ENCODE measurements at regions not wholly inside any gene's neighbourhood (a gene's known extent, or its start where the extent isn't known, plus 50 kb on each side); places are given as distances from the start of the nearest gene placed in this dataset.

DNA sequence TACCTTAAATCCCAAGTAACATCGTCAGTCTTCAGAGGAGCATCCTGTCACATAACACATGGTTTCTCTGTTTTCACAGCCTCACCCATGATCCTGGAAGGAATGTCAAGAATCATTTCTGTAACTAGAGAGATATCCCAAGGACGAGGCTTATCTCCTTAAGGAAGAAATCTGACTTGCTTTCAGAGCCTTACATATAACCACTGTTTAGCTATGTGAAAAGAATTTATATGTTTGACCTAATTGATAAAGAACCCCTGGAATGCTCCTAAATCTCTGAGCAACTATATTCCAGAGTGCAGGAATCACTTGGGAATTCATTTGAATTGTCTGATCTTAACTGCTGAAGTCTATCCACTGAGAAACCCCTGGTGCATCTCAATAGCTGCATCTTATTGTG is 243.1 kb downstream of the ALDH8A1 start:
- TF ChIP-seq, protein P1, sequence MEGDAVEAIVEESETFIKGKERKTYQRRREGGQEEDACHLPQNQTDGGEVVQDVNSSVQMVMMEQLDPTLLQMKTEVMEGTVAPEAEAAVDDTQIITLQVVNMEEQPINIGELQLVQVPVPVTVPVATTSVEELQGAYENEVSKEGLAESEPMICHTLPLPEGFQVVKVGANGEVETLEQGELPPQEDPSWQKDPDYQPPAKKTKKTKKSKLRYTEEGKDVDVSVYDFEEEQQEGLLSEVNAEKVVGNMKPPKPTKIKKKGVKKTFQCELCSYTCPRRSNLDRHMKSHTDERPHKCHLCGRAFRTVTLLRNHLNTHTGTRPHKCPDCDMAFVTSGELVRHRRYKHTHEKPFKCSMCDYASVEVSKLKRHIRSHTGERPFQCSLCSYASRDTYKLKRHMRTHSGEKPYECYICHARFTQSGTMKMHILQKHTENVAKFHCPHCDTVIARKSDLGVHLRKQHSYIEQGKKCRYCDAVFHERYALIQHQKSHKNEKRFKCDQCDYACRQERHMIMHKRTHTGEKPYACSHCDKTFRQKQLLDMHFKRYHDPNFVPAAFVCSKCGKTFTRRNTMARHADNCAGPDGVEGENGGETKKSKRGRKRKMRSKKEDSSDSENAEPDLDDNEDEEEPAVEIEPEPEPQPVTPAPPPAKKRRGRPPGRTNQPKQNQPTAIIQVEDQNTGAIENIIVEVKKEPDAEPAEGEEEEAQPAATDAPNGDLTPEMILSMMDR (IDR thresholded peaks at IDR 0.05; ENCODE audit: control extremely low read depth in 1 of 3, insufficient read depth in 1 of 3, low read depth in 1 of 3, low read length in 3 of 3) = no peak
- TF ChIP-seq NRF1 (IDR thresholded peaks at IDR 0.05; ENCODE audit: low read depth, low read length) (no peak), EZH2 (IDR thresholded peaks at IDR 0.05; ENCODE audit: low read depth, low read length, severe bottlenecking) (no peak)
